Activated CD8-positive, alpha-beta T cell treated with anti-CD3 and anti-CD28 coated beads for 36 hours (primary cell): ENCODE measurements at regions not wholly inside any gene's neighbourhood (a gene's known extent, or its start where the extent isn't known, plus 50 kb on each side); places are given as distances from the start of the nearest gene placed in this dataset.
"Not testable (repeated sequence)": the region's sequence is repeated elsewhere in the genome, so short reads cannot be mapped to it uniquely, and the experiment has no call there.

ENCODE experiments used
- ATAC-seq: fragments of 200-7000 bp; cut with Tn5 transposase; one replicate; pipeline ENCODE4 v1.10.0; 2021; ENCODE audit warnings: mild to moderate bottlenecking, moderate library complexity
- CTCF ChIA-PET: fragments of 350-600 bp; sonication (Branson Sonifier 250); formaldehyde crosslinking; loops from one replicate; lab custom pipeline; 2021; ENCODE audit warnings: antibody characterized with exemption; lab: Charles Lee
- POLR2A ChIA-PET: fragments of 350-600 bp; sonication (Branson Sonifier 250); formaldehyde crosslinking; loops from one replicate; lab custom pipeline; 2021; ENCODE audit warnings: antibody characterized with exemption; lab: Charles Lee
- DNase-seq: peaks from one replicate; pipeline ENCODE4 v3.0.0-alpha.2; 2020
- H3K27ac Mint-ChIP-seq: one replicate; pipeline ENCODE4 v1.8.0; 2021; ENCODE audit warnings: mild to moderate bottlenecking, mixed read lengths
- H3K27me3 Mint-ChIP-seq: one replicate; pipeline ENCODE4 v1.8.0; 2021; ENCODE audit warnings: mixed read lengths
- H3K36me3 Mint-ChIP-seq: one replicate; pipeline ENCODE4 v1.8.0; 2021; ENCODE audit warnings: low read depth, mixed read lengths
- H3K4me1 Mint-ChIP-seq: one replicate; pipeline ENCODE4 v1.8.0; 2021; ENCODE audit warnings: low read depth, mixed read lengths
- H3K4me3 Mint-ChIP-seq: one replicate; pipeline ENCODE4 v1.8.0; 2021; ENCODE audit warnings: mild to moderate bottlenecking, moderate library complexity, mixed read lengths
- H3K9me3 Mint-ChIP-seq: one replicate; pipeline ENCODE4 v1.8.0; 2021; ENCODE audit warnings: mixed read lengths
- CTCF ChIP-seq: fragments of 200-600 bp; IDR thresholded peaks from one replicate; pipeline ENCODE4 v1.8.0; 2022; ENCODE audit warnings: antibody characterized with exemption, mild to moderate bottlenecking
- intact Hi-C: fragments of 100-400 bp; cut with micrococcal nuclease; formaldehyde crosslinking; loops from one replicate; pipeline ENCODE4 v1.10.0; 2022

- peaks cover 9% of the 10 kb centered on the region for H3K27me3 Mint-ChIP-seq
- peaks cover 5% of the 10 kb centered on the region for H3K4me1 Mint-ChIP-seq
- ChIA-PET CTCF (no interaction called here), POLR2A (no interaction called here)
- intact Hi-C loops: no loop called here
- no peak for DNase-seq
- H3K4me3 Mint-ChIP-seq: no peak overlapping the region
- no peak for ATAC-seq
- no peak for TF ChIP-seq CTCF
- H3K36me3 Mint-ChIP-seq: no peaks in the 10 kb centered on the region
- H3K27ac Mint-ChIP-seq: no peak overlapping the region
- H3K9me3 Mint-ChIP-seq: no peaks in the 10 kb centered on the region
Measured at GRCh38 chr6:139982195-139982594, 607.7 kb upstream of the CITED2 start.

- no peak for TF ChIP-seq CTCF
- no peak for DNase-seq
- no peak overlapping the region for H3K4me3 Mint-ChIP-seq
- peaks cover 9% of the 10 kb centered on the region for H3K27me3 Mint-ChIP-seq
- no peaks in the 10 kb centered on the region for H3K36me3 Mint-ChIP-seq
- H3K9me3 Mint-ChIP-seq: no peaks in the 10 kb centered on the region
- ChIA-PET POLR2A (no interaction called here), CTCF (no interaction called here)
- no peak for ATAC-seq
- H3K27ac Mint-ChIP-seq: no peak overlapping the region
- intact Hi-C loops: no loop called here
- peaks cover 5% of the 10 kb centered on the region for H3K4me1 Mint-ChIP-seq
Measured at GRCh38 chr6:139981768-139982181, 607.3 kb upstream of the CITED2 start.

- ChIA-PET CTCF (no interaction called here), POLR2A (no interaction called here)
- H3K4me3 Mint-ChIP-seq: no peak overlapping the region
- H3K27ac Mint-ChIP-seq: no peak overlapping the region
- no peaks in the 10 kb centered on the region for H3K36me3 Mint-ChIP-seq
- DNase-seq (no peak), ATAC-seq (no peak)
- no peaks in the 10 kb centered on the region for H3K9me3 Mint-ChIP-seq
- intact Hi-C loops: no loop called here
- peaks cover 11% of the 10 kb centered on the region for H3K27me3 Mint-ChIP-seq
- peaks cover 5% of the 10 kb centered on the region for H3K4me1 Mint-ChIP-seq
- no peak for TF ChIP-seq CTCF
Measured at GRCh38 chr6:139981066-139981624, 606.7 kb upstream of the CITED2 start.

GRCh38 chr6:139980631-139981030, 606.2 kb upstream of the CITED2 start:
- H3K4me3 Mint-ChIP-seq, CTCF ChIA-PET, H3K27ac Mint-ChIP-seq, ATAC-seq, intact Hi-C loops, H3K4me1 Mint-ChIP-seq, H3K9me3 Mint-ChIP-seq, DNase-seq, POLR2A ChIA-PET, H3K36me3 Mint-ChIP-seq: not testable (repeated sequence)
- peaks cover 15% of the 10 kb centered on the region for H3K27me3 Mint-ChIP-seq

- peaks cover 5% of the 10 kb centered on the region for H3K4me1 Mint-ChIP-seq
Measured at GRCh38 chr6:139979021-139979725, 604.7 kb upstream of the CITED2 start.

More at GRCh38 chr6:139979021-139979725, 604.7 kb upstream of the CITED2 start:
- ChIA-PET CTCF (no interaction called here), POLR2A (no interaction called here)
- ATAC-seq (no peak), DNase-seq (no peak)
- peaks cover 14% of the 10 kb centered on the region for H3K27me3 Mint-ChIP-seq
- no peaks in the 10 kb centered on the region for H3K9me3 Mint-ChIP-seq
- H3K4me3 Mint-ChIP-seq: no peak overlapping the region
- H3K36me3 Mint-ChIP-seq: no peaks in the 10 kb centered on the region
- no peak overlapping the region for H3K27ac Mint-ChIP-seq
- TF ChIP-seq CTCF: no peak
- intact Hi-C loops: no loop called here
